ENCODE measurements at regions not wholly inside any gene's neighbourhood (a gene's known extent, or its start where the extent isn't known, plus 50 kb on each side); places are given as distances from the start of the nearest gene placed in this dataset.

DNA sequence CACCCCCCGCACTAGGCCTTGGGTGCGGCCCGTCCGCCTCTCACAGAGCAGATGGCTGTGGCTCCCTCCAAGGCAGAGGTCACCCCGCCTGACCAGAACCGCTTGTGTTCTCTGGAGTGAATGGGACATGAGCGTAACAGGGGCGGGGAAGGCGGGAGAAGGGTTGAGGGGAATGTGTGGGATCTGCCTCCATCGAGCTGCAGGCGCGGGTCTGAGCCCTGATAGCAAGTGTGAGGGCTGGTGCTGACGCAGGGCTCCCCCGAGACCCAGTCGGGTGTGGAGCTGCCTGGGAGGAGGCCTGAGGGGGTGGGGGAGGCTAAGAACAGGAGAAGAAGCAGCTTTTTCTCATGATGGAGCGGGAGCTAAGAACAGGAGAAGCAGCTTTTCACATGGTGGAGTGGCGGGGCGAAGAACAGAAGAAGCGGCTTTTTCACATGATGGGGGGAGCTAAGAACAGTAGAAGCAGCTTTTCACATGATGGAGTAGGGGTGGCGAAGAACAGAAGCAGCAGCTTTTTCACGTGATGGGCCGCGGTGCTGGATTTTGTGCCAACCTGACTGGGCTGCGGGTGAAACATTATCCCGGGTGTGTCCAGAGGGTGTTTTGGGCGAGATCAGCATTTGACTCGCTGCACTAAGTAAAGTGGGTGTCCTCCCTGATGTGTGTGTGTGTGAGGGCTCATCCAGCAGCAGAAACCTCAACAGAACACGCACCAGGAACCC, 169.3 kb downstream of the TTLL2 start:
- ATAC-seq (no peak), DNase-seq (ENCODE audit: extremely low read depth in 1 of 4, low spot score in 3 of 4) (no peak), FAIRE-seq (no peak)
- no TSS peak for BruUV-seq (replicated peaks)
- Histone ChIP-seq H2AFZ (ENCODE audit: low read depth, low read length) (no peak overlapping the region), H3K4me1 (replicated peaks in 1 of 2; ENCODE audit: control insufficient read depth in 2 of 2, insufficient read depth in 2 of 2, low read length in 2 of 2) (no peaks in the 10 kb centered on the region; a peak in 1 of 5 replicates), H3K9me1 (ENCODE audit: control insufficient read depth, insufficient read depth, low read length) (no peaks in the 10 kb centered on the region), H3K4me3 (no peak overlapping the region), H3K79me2 (ENCODE audit: control insufficient read depth, insufficient read depth, low read length) (no peaks in the 10 kb centered on the region), H3K27ac (ENCODE audit: extremely low read depth, low read depth, low read length) (no peak overlapping the region), H3K4me2 (ENCODE audit: insufficient read depth, low read length) (no peak overlapping the region), H3K9me3 (replicated peaks; ENCODE audit: control insufficient read depth, insufficient read depth, low read depth, low read length) (no peaks in the 10 kb centered on the region), H3K27me3 (ENCODE audit: control insufficient read depth in 2 of 2, insufficient read depth in 2 of 2, low read length in 2 of 2) (peaks cover 24 to 74% of the 10 kb centered on the region in 2 experiments), H4K20me1 (replicated peaks; ENCODE audit: control insufficient read depth, insufficient read depth, low read length) (0 out of 2 replicates have a peak, but pooled peaks cover 2% of the 10 kb centered on the region), H3K36me3 (ENCODE audit: control insufficient read depth, insufficient read depth, low read length) (no peaks in the 10 kb centered on the region), H3K9ac (ENCODE audit: insufficient read depth in 1 of 2, low read depth in 2 of 2, low read length in 2 of 2) (no peak overlapping the region)
- intact Hi-C loops (cut with micrococcal nuclease): no loop called here
- in situ Hi-C loops (cut with MboI): no loop called here
- 1% methylated on average over 28 of the region's 28 CpGs for WGBS (ENCODE audit: insufficient coverage, low coverage, missing lambda C conversion rate)
- ChIA-PET POLR2A (interaction anchor here (0.7 kb wide), 1 partner anchor 390 kb away, joined by 3 read pairs; no protein-coding TSS in a partner anchor), CTCF (ENCODE audit: low intra/inter-chr PET ratio) (no interaction called here)
- no peak for TF ChIP-seq MTA2 (IDR thresholded peaks at IDR 0.05; ENCODE audit: low read depth)
- TF ChIP-seq NCOA1 (IDR thresholded peaks at IDR 0.05; ENCODE audit: low read depth): no peak
- TF ChIP-seq, protein P1, sequence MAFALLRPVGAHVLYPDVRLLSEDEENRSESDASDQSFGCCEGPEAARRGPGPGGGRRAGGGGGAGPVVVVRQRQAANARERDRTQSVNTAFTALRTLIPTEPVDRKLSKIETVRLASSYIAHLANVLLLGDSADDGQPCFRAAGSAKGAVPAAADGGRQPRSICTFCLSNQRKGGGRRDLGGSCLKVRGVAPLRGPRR (CRISPR knock-in tag; IDR thresholded peaks at IDR 0.05): no peak
- no peak for TF ChIP-seq MBD2 (IDR thresholded peaks at IDR 0.05; ENCODE audit: borderline replicate concordance, low read depth)
- TF ChIP-seq ETS2 (tag; IDR thresholded peaks at IDR 0.05; ENCODE audit: borderline replicate concordance, poor library complexity, severe bottlenecking): no peak
- TF ChIP-seq RBM22 (IDR thresholded peaks at IDR 0.05; ENCODE audit: low read depth, low read length, poor library complexity, severe bottlenecking): no peak
- TF ChIP-seq, protein P2, sequence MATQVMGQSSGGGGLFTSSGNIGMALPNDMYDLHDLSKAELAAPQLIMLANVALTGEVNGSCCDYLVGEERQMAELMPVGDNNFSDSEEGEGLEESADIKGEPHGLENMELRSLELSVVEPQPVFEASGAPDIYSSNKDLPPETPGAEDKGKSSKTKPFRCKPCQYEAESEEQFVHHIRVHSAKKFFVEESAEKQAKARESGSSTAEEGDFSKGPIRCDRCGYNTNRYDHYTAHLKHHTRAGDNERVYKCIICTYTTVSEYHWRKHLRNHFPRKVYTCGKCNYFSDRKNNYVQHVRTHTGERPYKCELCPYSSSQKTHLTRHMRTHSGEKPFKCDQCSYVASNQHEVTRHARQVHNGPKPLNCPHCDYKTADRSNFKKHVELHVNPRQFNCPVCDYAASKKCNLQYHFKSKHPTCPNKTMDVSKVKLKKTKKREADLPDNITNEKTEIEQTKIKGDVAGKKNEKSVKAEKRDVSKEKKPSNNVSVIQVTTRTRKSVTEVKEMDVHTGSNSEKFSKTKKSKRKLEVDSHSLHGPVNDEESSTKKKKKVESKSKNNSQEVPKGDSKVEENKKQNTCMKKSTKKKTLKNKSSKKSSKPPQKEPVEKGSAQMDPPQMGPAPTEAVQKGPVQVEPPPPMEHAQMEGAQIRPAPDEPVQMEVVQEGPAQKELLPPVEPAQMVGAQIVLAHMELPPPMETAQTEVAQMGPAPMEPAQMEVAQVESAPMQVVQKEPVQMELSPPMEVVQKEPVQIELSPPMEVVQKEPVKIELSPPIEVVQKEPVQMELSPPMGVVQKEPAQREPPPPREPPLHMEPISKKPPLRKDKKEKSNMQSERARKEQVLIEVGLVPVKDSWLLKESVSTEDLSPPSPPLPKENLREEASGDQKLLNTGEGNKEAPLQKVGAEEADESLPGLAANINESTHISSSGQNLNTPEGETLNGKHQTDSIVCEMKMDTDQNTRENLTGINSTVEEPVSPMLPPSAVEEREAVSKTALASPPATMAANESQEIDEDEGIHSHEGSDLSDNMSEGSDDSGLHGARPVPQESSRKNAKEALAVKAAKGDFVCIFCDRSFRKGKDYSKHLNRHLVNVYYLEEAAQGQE (IDR thresholded peaks at IDR 0.05; ENCODE audit: borderline replicate concordance): no peak
- TF ChIP-seq, protein P2 (CRISPR knock-in tag; IDR thresholded peaks at IDR 0.05; ENCODE audit: low read depth): no peak
